AG04450 (cell line): ENCODE measurements at regions not wholly inside any gene's neighbourhood (a gene's known extent, or its start where the extent isn't known, plus 50 kb on each side); places are given as distances from the start of the nearest gene placed in this dataset.

Experiments used
- CTCF ChIA-PET: fragments of 300-600, 350-600 bp; formaldehyde crosslinking; extraction: SDS; loops from one replicate; lab custom pipeline; 2022; ENCODE audit warnings: antibody characterized with exemption, inconsistent platforms; lab: Charles Lee
- POLR2A ChIA-PET: fragments of 350-600 bp; formaldehyde crosslinking; extraction: SDS; loops from one replicate; lab custom pipeline; 2021; ENCODE audit warnings: antibody characterized with exemption, inconsistent platforms; lab: Yijun Ruan, JAX
- DNase-seq: peaks from one replicate; pipeline ENCODE4 v3.0.0-alpha.2; 2011; ENCODE audit warnings: low read depth, low spot score
- H3K27ac ChIP-seq: one replicate; pipeline ENCODE4 v1.5.1; 2012; ENCODE audit warnings: low read depth, low read length, control low read depth
- H3K27me3 ChIP-seq: one replicate; pipeline ENCODE4 v1.6.0; 2012; ENCODE audit warnings: low read length; ENCODE audit not compliant: control insufficient read depth, insufficient read depth
- H3K4me3 ChIP-seq: 2 replicates; pipeline ENCODE4 v1.5.1; 2011; ENCODE audit warnings: mild to moderate bottlenecking, low read depth, low read length, control low read depth
- H3K9me3 ChIP-seq: 2 replicates; pipeline ENCODE4 v1.5.1; 2012; ENCODE audit warnings: low read length; ENCODE audit not compliant: control insufficient read depth, insufficient read depth
- TF ChIP-seq, protein P1 (sequence below): IDR thresholded peaks from 2 replicates; pipeline ENCODE4 v1.5.1; 2011; ENCODE audit warnings: low read depth, low read length, control low read depth, inconsistent platforms

DNA sequence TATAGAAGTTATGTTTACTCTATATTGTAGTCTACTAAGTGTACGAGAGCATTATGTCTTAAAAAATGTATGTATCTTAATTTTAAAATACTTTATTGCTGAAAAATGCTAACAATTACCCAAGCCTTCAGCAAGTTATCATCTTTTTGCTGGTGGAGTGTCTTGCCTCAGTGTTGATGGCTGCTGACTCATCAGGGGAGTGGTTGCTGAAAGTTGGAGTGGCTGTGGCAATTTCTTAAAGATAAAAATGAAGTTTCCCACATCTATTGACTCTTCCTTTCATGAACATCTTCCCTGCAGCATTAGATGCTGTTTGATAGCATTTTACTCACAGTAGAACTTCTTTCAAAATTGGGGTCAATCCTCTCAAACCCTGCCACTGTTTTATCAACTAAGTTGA lies 95.8 kb downstream of the CDC7 start:
- Histone ChIP-seq H3K9me3 (no peaks in the 10 kb centered on the region), H3K27ac (no peak overlapping the region), H3K4me3 (no peak overlapping the region), H3K27me3 (no peaks in the 10 kb centered on the region)
- CTCF ChIA-PET = no interaction called here
- POLR2A ChIA-PET = no interaction called here
- DNase-seq = no peak
- TF ChIP-seq, protein P1, sequence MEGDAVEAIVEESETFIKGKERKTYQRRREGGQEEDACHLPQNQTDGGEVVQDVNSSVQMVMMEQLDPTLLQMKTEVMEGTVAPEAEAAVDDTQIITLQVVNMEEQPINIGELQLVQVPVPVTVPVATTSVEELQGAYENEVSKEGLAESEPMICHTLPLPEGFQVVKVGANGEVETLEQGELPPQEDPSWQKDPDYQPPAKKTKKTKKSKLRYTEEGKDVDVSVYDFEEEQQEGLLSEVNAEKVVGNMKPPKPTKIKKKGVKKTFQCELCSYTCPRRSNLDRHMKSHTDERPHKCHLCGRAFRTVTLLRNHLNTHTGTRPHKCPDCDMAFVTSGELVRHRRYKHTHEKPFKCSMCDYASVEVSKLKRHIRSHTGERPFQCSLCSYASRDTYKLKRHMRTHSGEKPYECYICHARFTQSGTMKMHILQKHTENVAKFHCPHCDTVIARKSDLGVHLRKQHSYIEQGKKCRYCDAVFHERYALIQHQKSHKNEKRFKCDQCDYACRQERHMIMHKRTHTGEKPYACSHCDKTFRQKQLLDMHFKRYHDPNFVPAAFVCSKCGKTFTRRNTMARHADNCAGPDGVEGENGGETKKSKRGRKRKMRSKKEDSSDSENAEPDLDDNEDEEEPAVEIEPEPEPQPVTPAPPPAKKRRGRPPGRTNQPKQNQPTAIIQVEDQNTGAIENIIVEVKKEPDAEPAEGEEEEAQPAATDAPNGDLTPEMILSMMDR = no peak

DNA sequence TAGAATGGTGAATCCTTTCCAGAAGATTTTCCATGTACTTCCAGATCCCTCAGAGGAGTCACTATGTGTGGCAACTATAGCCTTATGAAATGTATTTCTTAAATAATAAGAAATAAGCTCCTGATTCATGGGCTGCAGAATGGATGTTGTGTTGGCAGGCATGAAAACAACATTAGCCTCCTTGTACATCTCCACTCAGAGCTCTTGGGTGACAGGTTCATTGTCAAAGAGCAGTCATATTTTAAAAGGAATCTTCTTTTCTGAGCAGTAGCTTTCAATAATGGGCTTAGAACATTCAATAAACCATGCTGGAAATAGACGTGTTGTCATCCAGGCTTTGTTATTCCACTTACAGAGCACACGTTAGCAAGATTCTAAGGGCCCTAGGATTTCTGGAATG lies 96.6 kb downstream of the CDC7 start:
- Histone ChIP-seq H3K27me3 (no peaks in the 10 kb centered on the region), H3K9me3 (no peaks in the 10 kb centered on the region; the same call in 1 of the 2 replicates), H3K27ac (no peak overlapping the region), H3K4me3 (no peak overlapping the region)
- no peak for DNase-seq
- TF ChIP-seq, protein P1 = no peak
- ChIA-PET POLR2A (no interaction called here), CTCF (interaction anchor here (0.5 kb wide), 1 partner anchor 52 kb away, joined by 4 read pairs; no protein-coding TSS in a partner anchor)

DNA sequence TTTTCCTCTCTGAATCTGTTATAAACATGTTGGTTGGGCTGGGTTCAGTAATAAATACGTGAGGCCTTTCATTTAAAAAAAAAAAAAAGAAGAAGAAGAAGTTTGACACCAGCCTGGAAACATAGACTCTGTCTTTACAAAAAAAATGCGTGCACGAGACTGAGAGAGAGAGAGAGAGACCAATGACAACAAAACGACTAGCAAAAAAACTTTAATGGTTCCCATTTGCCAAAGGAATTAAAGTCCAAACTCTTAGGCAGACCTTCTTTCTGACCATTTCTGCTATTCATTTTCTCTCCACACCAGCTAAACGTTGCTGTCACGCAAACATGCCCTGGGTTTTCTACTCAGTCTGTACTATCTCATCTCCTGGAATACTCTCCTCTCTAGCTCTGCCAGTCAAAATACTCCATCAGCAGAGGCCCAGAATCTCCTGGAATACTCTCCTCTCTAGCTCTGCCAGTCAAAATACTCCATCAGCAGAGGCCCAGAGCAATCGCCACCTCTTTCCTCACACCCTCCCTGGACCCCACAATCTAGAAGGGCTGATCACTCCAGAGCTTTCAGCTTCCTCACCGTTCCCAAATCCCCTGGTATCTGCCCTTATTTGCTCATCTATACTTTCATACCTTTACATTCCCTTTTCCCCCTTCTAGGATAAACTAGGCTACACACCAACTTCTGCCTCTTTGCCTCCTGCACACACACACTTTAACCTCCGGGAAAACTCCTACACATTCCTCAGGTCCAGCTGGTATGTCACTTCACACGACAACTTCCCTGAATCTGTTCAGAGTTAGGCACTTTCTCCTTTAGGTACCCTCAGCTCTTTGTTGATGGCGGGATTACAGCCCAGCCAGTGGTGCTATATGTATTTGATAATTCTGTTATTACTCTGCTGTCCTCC lies 100.0 kb downstream of the CDC7 start:
- DNase-seq = no peak
- no peaks in the 10 kb centered on the region; the same call in 1 of the 2 replicates for H3K9me3 ChIP-seq
- TF ChIP-seq, protein P1 = no peak
- CTCF ChIA-PET = no interaction called here
- H3K27me3 ChIP-seq = no peaks in the 10 kb centered on the region
- POLR2A ChIA-PET = no interaction called here
- no peak overlapping the region for H3K27ac ChIP-seq
- no peak overlapping the region for H3K4me3 ChIP-seq

DNA sequence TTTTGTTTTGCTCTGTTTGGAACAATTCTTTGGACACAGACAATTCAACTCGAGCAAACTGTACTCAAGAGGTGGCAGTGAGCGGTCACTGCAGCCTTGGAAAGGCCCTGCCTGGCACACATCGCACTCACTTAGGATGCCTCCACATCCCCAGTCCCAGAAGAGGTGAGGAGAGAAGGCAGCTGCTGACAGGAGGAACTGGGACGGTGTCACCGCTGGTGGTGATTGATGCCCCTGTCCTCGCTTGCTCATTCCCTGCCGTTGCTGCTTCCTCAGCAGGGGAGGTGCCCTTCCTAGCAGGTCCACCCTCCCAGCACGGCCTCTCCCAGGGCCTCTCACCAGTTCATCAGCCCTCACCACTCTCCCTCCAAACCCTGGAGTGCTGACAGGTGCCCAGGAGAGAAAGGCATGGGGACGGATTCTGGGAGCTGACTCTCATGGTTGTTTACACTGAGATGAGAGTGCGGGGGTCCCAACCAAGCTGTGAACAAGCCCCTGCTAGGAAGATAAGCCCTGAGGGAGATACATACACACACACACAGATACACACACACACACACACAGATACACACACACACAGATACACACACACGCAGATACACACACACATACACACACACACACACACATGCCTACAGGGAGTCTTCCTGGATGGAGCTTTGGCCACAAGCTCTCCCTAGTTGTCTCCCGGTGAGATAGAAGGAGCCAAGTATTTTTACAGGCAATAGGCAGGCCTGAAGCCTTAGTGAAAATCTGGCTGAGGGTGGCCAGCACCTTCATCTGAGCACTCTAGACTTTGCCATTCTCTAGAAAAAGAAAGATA lies 101.1 kb downstream of the CDC7 start:
- TF ChIP-seq, protein P1 = no peak
- ChIA-PET CTCF (no interaction called here), POLR2A (no interaction called here)
- no peaks in the 10 kb centered on the region for H3K27me3 ChIP-seq
- H3K27ac ChIP-seq = no peak overlapping the region
- no peak overlapping the region for H3K4me3 ChIP-seq
- no peak for DNase-seq
- no peaks in the 10 kb centered on the region; the same call in 1 of the 2 replicates for H3K9me3 ChIP-seq

DNA sequence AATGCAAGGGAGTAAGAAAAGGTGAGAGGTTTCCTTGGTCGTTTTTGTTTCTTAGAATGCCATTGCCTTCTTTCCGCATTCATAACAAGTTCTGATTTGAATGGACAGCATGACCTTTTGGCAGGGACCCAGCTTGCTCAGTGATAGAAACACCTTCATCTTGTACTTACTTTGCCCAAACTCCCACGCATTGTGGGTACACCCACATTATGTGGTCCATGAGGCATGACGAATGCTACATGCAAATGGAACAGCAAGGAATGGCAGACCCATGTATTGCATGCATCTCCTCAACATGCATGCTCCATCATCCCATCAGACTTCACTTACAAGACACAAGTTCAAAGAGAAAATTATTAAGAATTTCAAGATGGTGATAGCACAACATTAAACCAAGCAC lies 102.8 kb downstream of the CDC7 start:
- TF ChIP-seq, protein P1 = no peak
- CTCF ChIA-PET = no interaction called here
- no peak overlapping the region for H3K4me3 ChIP-seq
- POLR2A ChIA-PET = no interaction called here
- no peaks in the 10 kb centered on the region; the same call in 1 of the 2 replicates for H3K9me3 ChIP-seq
- no peak overlapping the region for H3K27ac ChIP-seq
- H3K27me3 ChIP-seq = no peaks in the 10 kb centered on the region
- no peak for DNase-seq
